Adipocyte (in vitro differentiated cells): ENCODE measurements at regions not wholly inside any gene's neighbourhood (a gene's known extent, or its start where the extent isn't known, plus 50 kb on each side); places are given as distances from the start of the nearest gene placed in this dataset.
"Not testable (repeated sequence)": the region's sequence is repeated elsewhere in the genome, so short reads cannot be mapped to it uniquely, and the experiment has no call there.

Experiments used
- DNase-seq: peaks from one replicate; pipeline ENCODE4 v3.0.0-alpha.2; 2015; ENCODE audit warnings: low read depth
- H3K27me3 ChIP-seq: replicated peaks from 2 replicates; pipeline ENCODE4 v1.7.0; 2013; ENCODE audit warnings: mild to moderate bottlenecking, low read length, moderate library complexity; ENCODE audit not compliant: control insufficient read depth, insufficient read depth
- H3K36me3 ChIP-seq: 2 replicates; pipeline ENCODE4 v1.7.0; 2013; ENCODE audit warnings: low read length, mild to moderate bottlenecking, moderate library complexity; ENCODE audit not compliant: control insufficient read depth, insufficient read depth, severe bottlenecking
- H3K4me1 ChIP-seq: 2 replicates; pipeline ENCODE4 v1.7.0; 2013; ENCODE audit warnings: mild to moderate bottlenecking, low read length, moderate library complexity; ENCODE audit not compliant: control insufficient read depth, insufficient read depth
- H3K4me3 ChIP-seq: 2 replicates; pipeline ENCODE4 v1.7.0; 2013; ENCODE audit warnings: mild to moderate bottlenecking, low read length, moderate library complexity
- H3K9ac ChIP-seq: 2 replicates; pipeline ENCODE4 v1.7.0; 2013; ENCODE audit warnings: mild to moderate bottlenecking, low read length, moderate library complexity
- H3K9me3 ChIP-seq: 2 replicates; pipeline ENCODE4 v1.7.0; 2013; ENCODE audit warnings: mild to moderate bottlenecking, low read length, moderate library complexity; ENCODE audit not compliant: control insufficient read depth

- DNase-seq, result peak; percentile 41
- peak overlapping the region; percentile 42 for H3K9ac ChIP-seq
- H3K36me3 ChIP-seq, result no peaks in the 10 kb centered on the region
- H3K27me3 ChIP-seq, result no peaks in the 10 kb centered on the region
- peaks cover 34% of the 10 kb centered on the region for H3K4me1 ChIP-seq
- no peak overlapping the region for H3K4me3 ChIP-seq
- no peaks in the 10 kb centered on the region for H3K9me3 ChIP-seq
These were observed 69.8 kb upstream of the SLC4A7 start for GRCh38 chr3:27553886-27554540.

GRCh38 chr3:27552708-27553107 lies 68.5 kb upstream of the SLC4A7 start:
- H3K4me3 ChIP-seq, H3K9me3 ChIP-seq, H3K36me3 ChIP-seq, H3K27me3 ChIP-seq: not testable (repeated sequence)
- DNase-seq, result peak; percentile 61
- Histone ChIP-seq H3K9ac (peak overlapping the region; percentile 37), H3K4me1 (peaks cover 32% of the 10 kb centered on the region)

DNA sequence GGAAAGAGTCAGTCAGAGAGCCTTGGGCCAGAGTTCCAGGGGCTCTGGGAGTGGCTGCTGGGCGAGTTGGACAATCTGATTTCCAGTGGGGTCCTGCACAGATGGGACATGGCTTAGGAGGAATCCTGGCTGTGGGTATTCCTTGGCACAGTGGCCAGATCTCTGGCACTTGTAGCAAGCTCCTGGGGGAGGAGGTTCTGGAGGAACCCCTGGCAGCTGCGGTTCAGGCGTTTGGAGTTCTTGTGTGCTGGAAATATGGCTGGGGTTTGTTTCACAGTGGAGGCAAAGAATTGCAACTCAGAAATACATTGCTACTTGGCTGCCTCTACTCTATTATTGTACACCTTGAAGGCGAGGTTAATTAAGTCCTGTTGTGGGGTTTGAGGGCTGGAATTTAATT lies 67.2 kb upstream of the SLC4A7 start:
- H3K9me3 ChIP-seq, DNase-seq, H3K9ac ChIP-seq, H3K36me3 ChIP-seq, H3K4me3 ChIP-seq, H3K27me3 ChIP-seq: not testable (repeated sequence)
- peaks cover 20% of the 10 kb centered on the region for H3K4me1 ChIP-seq

DNA sequence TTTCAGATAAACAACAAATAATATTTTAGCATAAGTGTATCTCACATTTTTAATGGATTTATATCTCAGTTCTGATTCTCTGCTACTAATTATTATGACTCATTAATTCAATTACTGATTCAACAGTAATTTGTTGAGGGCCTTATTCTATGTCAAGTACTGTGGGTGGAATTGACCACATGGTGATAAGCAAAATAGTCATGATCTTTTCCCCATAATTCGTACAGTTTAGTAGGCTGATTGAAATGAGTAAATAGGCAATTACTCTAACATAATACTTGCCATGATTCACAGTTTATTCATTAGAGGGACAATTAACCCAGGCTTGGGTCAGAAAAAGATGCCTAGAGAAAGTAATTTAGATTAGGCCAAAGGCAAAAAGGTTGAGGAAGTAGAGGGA lies 60.9 kb upstream of the SLC4A7 start:
- Histone ChIP-seq H3K9me3 (no peaks in the 10 kb centered on the region), H3K9ac (peak overlapping the region; percentile 50), H3K4me1 (peaks cover 27% of the 10 kb centered on the region), H3K36me3 (no peaks in the 10 kb centered on the region), H3K27me3 (no peaks in the 10 kb centered on the region), H3K4me3 (peak overlapping the region; percentile 9)
- DNase-seq, result no peak

DNA sequence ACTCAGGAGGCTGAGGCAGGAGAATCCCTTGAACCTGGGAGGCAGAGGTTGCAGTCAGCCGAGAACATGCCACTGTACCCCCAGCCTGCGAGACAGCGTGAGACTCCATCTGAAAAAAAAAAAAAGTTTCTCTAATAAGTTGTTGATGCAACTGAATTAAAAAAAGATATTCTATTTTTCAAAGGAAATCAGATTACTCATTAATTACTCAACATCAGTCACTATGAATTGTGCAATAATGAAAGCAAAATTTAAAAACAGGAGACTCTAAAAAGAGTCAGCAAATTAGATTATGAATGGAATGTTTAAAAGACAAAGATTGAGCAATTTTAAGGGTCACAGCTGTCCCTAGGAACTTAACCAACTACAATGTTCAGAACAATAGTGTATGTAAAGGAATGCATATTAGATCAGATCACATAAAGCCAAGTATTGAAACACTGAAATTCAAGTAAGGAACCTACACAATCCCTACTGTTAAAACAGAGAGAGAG lies 60.2 kb upstream of the SLC4A7 start:
- Histone ChIP-seq H3K4me3 (no peak overlapping the region), H3K9me3 (no peaks in the 10 kb centered on the region), H3K9ac (peak overlapping the region; percentile 57), H3K4me1 (peaks cover 27% of the 10 kb centered on the region), H3K27me3 (no peaks in the 10 kb centered on the region), H3K36me3 (no peaks in the 10 kb centered on the region)
- DNase-seq, result peak; percentile 93

- Histone ChIP-seq H3K9ac (peak overlapping the region; percentile 56), H3K36me3 (no peaks in the 10 kb centered on the region), H3K4me1 (peaks cover 27% of the 10 kb centered on the region), H3K9me3 (no peaks in the 10 kb centered on the region), H3K4me3 (peak overlapping the region; percentile 1), H3K27me3 (no peaks in the 10 kb centered on the region)
- no peak for DNase-seq
These were observed 58.3 kb upstream of the SLC4A7 start for GRCh38 chr3:27542476-27542875.

GRCh38 chr3:27540231-27540630 lies 56.0 kb upstream of the SLC4A7 start:
- no peaks in the 10 kb centered on the region for H3K27me3 ChIP-seq
- H3K4me3 ChIP-seq, result no peak overlapping the region
- no peaks in the 10 kb centered on the region for H3K9me3 ChIP-seq
- no peak overlapping the region for H3K9ac ChIP-seq
- DNase-seq, result no peak
- no peaks in the 10 kb centered on the region for H3K36me3 ChIP-seq
- peaks cover 39% of the 10 kb centered on the region for H3K4me1 ChIP-seq

- H3K4me1 ChIP-seq, result peaks cover 32% of the 10 kb centered on the region
- H3K36me3 ChIP-seq, result no peaks in the 10 kb centered on the region
- no peak for DNase-seq
- H3K9me3 ChIP-seq, result no peaks in the 10 kb centered on the region
- H3K27me3 ChIP-seq, result no peaks in the 10 kb centered on the region
- no peak overlapping the region for H3K4me3 ChIP-seq
- H3K9ac ChIP-seq, result peak overlapping the region; percentile 23
These were observed 52.3 kb upstream of the SLC4A7 start for GRCh38 chr3:27536491-27536890.

- H3K9ac ChIP-seq, result peak overlapping the region; percentile 32
These were observed 51.7 kb upstream of the SLC4A7 start for GRCh38 chr3:27535809-27536392.

DNA sequence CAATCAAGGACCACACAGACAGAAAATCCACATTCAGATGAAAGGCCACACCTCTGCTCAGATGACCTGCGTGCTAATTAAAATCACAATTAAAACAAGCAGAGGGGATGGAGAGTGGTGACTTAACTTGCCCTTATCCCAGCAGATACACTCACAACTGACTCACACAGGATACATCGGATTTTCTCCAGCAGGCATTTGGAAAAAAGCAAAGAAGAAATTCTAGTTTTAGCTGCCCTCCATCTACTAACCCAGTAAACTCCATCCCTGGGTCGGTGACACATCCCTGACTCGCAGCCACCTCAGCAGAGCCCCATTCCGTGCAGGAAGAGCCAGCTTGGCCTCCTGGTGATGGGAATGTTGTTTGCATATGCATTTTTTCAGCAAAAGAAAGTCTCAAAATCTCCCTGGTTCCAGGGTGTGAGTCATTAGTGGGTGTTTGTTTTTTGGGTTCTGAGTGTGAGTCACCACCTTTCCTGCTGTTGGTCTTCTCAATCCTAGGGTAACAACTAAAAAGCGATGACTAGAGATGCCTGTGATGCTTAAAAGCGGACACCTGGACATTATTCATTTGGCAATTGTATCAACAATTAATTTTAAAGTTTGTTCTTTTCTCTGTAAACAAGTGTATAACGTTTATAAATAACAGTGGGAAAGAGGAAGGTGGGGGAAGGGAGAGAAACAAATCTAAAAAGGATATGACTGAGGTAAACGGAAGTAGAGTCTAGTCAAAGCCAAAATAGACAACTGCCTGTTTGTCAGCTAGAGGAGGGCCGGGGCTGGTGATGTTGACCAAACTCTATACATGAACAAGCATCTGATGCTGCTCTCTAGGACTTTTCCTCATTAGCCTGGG lies 49.8 kb upstream of the SLC4A7 start:
- Histone ChIP-seq H3K4me3 (no peak overlapping the region), H3K4me1 (peaks cover 32% of the 10 kb centered on the region), H3K9me3 (no peaks in the 10 kb centered on the region), H3K9ac (peak overlapping the region; percentile 48), H3K36me3 (no peaks in the 10 kb centered on the region), H3K27me3 (no peaks in the 10 kb centered on the region)
- DNase-seq, result peak; percentile 95

More at GRCh38 chr3:27535809-27536392, 51.7 kb upstream of the SLC4A7 start:
- DNase-seq, result peak; percentile 64
- Histone ChIP-seq H3K36me3 (no peaks in the 10 kb centered on the region), H3K4me1 (peaks cover 32% of the 10 kb centered on the region), H3K9me3 (no peaks in the 10 kb centered on the region), H3K27me3 (no peaks in the 10 kb centered on the region), H3K4me3 (no peak overlapping the region)
